Endothelial cell of umbilical vein (primary cell): ENCODE measurements at regions not wholly inside any gene's neighbourhood (a gene's known extent, or its start where the extent isn't known, plus 50 kb on each side); places are given as distances from the start of the nearest gene placed in this dataset.
"Not testable (repeated sequence)": the region's sequence is repeated elsewhere in the genome, so short reads cannot be mapped to it uniquely, and the experiment has no call there.

Source experiments
- CTCF ChIP-seq, 2 donors: IDR thresholded peaks; 1 replicate in 1 of 2; 2 replicates in 1 of 2; pipeline ENCODE4 v1.5.1; 2011; ENCODE audit warnings: low read length in 2 of 2, mild to moderate bottlenecking in 2 of 2, moderate library complexity in 2 of 2, control low read depth in 1 of 2, inconsistent platforms in 1 of 2, low read depth in 1 of 2; ENCODE audit not compliant: insufficient read depth in 1 of 2; ENCODE audit errors: extremely low read depth in 1 of 2
- EZH2 ChIP-seq: IDR thresholded peaks from 2 replicates; pipeline ENCODE4 v1.6.1; 2012; ENCODE audit warnings: borderline replicate concordance, low read depth, mild to moderate bottlenecking, moderate library complexity, low read length, inconsistent platforms; ENCODE audit not compliant: severe bottlenecking
- MAX ChIP-seq: IDR thresholded peaks from 2 replicates; pipeline ENCODE4 v1.6.1; 2011; ENCODE audit not compliant: insufficient read depth, insufficient read length
- MYC ChIP-seq: IDR thresholded peaks from one replicate; pipeline ENCODE4 v1.6.1; 2011; ENCODE audit warnings: mild to moderate bottlenecking, low read depth, low read length
- POLR2A ChIP-seq: IDR thresholded peaks from 2 replicates; pipeline ENCODE4 v1.6.1; 2012; ENCODE audit warnings: low read depth, mild to moderate bottlenecking, control low read depth, low read length
- POLR2AphosphoS5 ChIP-seq: IDR thresholded peaks from 2 replicates; pipeline ENCODE4 v1.6.1; 2012; ENCODE audit warnings: low read depth, mild to moderate bottlenecking, control low read depth, low read length, moderate library complexity; ENCODE audit not compliant: insufficient read depth

- TF ChIP-seq EZH2; CTCF (IDR thresholded peaks at IDR 0.05; ENCODE audit: extremely low read depth in 1 of 2, insufficient read depth in 1 of 2, low read depth in 1 of 2, low read length in 2 of 2); MYC; MAX; POLR2A; POLR2AphosphoS5: not testable (repeated sequence)
Observed at GRCh38 chr16:29253716-29254590, 152.6 kb downstream of the NPIPB11 start.
